SK-N-SH treated with all-trans-retinoic acid at 6 μM for 48 hours (cell line): ENCODE measurements at regions not wholly inside any gene's neighbourhood (a gene's known extent, or its start where the extent isn't known, plus 50 kb on each side); places are given as distances from the start of the nearest gene placed in this dataset.

Experiments used
- BACH2 ChIP-seq: fragments of 250-450 bp; sonication (Bioruptor Pico); IDR thresholded peaks from 2 replicates; pipeline ENCODE4 v1.9.0; 2021; ENCODE audit warnings: mild to moderate bottlenecking, borderline replicate concordance
- ISL1 ChIP-seq: fragments of 250-450 bp; sonication (Bioruptor Pico); IDR thresholded peaks from 2 replicates; pipeline ENCODE4 v2.1.2; 2022; ENCODE audit warnings: mild to moderate bottlenecking, moderate library complexity
- PATZ1 ChIP-seq: fragments of 250-450 bp; sonication (Bioruptor Pico); IDR thresholded peaks from 2 replicates; pipeline ENCODE4 v1.8.0; 2020; ENCODE audit warnings: mild to moderate bottlenecking, moderate library complexity, borderline replicate concordance
- POU6F1 ChIP-seq: fragments of 250-450 bp; sonication (Bioruptor Pico); IDR thresholded peaks from 2 replicates; pipeline ENCODE4 v1.8.0; 2021; ENCODE audit warnings: low read depth, mild to moderate bottlenecking, moderate library complexity, borderline replicate concordance
- PPARA ChIP-seq: fragments of 250-450 bp; sonication (Bioruptor Pico); IDR thresholded peaks from 2 replicates; pipeline ENCODE4 v1.5.0; 2020; ENCODE audit warnings: mild to moderate bottlenecking, borderline replicate concordance
- TOX ChIP-seq: fragments of 250-450 bp; sonication (Bioruptor Pico); IDR thresholded peaks from 2 replicates; pipeline ENCODE4 v1.8.0; 2021; ENCODE audit warnings: mild to moderate bottlenecking, moderate library complexity, borderline replicate concordance
- TSHZ2 ChIP-seq: fragments of 250-450 bp; sonication (Bioruptor Pico); IDR thresholded peaks from 2 replicates; pipeline ENCODE4 v1.5.0; 2020; ENCODE audit warnings: mild to moderate bottlenecking, moderate library complexity
- ZFP30 ChIP-seq: fragments of 450-650 bp; formaldehyde crosslinking; IDR thresholded peaks from 2 replicates; pipeline ENCODE4 v1.5.0; 2022; ENCODE audit warnings: mild to moderate bottlenecking, moderate library complexity
- ZNF565 ChIP-seq: fragments of 450-650 bp; formaldehyde crosslinking; conservative IDR thresholded peaks from 2 replicates; pipeline ENCODE4 v1.5.0; 2020; ENCODE audit warnings: low read depth, mild to moderate bottlenecking, moderate library complexity
- ZNF70 ChIP-seq: fragments of 450-650 bp; formaldehyde crosslinking; IDR thresholded peaks from 2 replicates; pipeline ENCODE4 v1.5.0; 2020; ENCODE audit warnings: mild to moderate bottlenecking, moderate library complexity
- TF ChIP-seq, protein P1 (sequence below): fragments of 250-450 bp; sonication (Bioruptor Pico); IDR thresholded peaks from 2 replicates; pipeline ENCODE4 v1.5.1; 2021; ENCODE audit warnings: mild to moderate bottlenecking, moderate library complexity

GRCh38 chr12:13680916-13681315 is 300.5 kb downstream of the GRIN2B start:
- TF ChIP-seq ISL1 (CRISPR knock-in tag): no peak
- no peak for TF ChIP-seq PATZ1 (CRISPR knock-in tag)
- TF ChIP-seq ZNF565: no peak
- TF ChIP-seq PPARA (CRISPR knock-in tag): no peak
- TF ChIP-seq POU6F1: no peak
- TF ChIP-seq TOX: no peak
- TF ChIP-seq ZNF70 (CRISPR knock-in tag): no peak
- TF ChIP-seq, protein P1, sequence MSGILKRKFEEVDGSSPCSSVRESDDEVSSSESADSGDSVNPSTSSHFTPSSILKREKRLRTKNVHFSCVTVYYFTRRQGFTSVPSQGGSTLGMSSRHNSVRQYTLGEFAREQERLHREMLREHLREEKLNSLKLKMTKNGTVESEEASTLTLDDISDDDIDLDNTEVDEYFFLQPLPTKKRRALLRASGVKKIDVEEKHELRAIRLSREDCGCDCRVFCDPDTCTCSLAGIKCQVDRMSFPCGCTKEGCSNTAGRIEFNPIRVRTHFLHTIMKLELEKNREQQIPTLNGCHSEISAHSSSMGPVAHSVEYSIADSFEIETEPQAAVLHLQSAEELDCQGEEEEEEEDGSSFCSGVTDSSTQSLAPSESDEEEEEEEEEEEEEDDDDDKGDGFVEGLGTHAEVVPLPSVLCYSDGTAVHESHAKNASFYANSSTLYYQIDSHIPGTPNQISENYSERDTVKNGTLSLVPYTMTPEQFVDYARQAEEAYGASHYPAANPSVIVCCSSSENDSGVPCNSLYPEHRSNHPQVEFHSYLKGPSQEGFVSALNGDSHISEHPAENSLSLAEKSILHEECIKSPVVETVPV (CRISPR knock-in tag): no peak
- no peak for TF ChIP-seq BACH2 (CRISPR knock-in tag)
- no peak for TF ChIP-seq ZFP30 (CRISPR knock-in tag)
- no peak for TF ChIP-seq TSHZ2 (CRISPR knock-in tag)
